Ureter (tissue), 1 donor: ENCODE measurements at regions not wholly inside any gene's neighbourhood (a gene's known extent, or its start where the extent isn't known, plus 50 kb on each side); places are given as distances from the start of the nearest gene placed in this dataset.
"Not testable (repeated sequence)": the region's sequence is repeated elsewhere in the genome, so short reads cannot be mapped to it uniquely, and the experiment has no call there.

ENCODE experiments used
- DNase-seq: peaks from one replicate; pipeline ENCODE4 v3.0.0-alpha.2; 2020; ENCODE audit warnings: low spot score
- donor health status: DM: yes; HTN: yes; CAD: no.

- no peak for DNase-seq
Observed at GRCh38 chr2:126050991-126051736, 604.8 kb upstream of the GYPC start.

DNA sequence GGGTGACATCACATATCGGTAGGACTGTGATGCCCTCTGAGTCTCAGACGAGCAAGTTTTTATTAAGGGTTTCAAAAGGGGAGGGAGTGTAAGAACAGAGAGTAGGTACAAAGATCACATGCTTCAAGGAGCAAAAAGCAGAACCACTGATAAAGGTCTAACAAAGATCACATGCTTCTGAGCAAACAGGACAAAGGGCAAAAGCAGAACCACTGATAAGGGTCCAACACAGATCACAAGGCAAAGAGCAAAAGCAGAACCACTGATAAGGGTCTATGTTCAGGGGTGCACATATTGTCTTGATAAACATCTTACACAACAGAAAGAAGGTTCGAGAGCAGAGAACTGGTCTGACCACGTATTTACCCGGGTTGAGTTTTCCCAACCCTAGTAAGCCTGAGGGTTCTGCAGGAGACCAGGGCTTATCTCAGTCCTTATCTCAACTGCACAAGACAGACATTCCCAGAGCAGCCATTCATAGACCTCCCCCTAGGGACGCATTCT, 604.2 kb upstream of the GYPC start:
- DNase-seq = not testable (repeated sequence)

GRCh38 chr2:126059379-126059778, 596.6 kb upstream of the GYPC start:
- no peak for DNase-seq

- no peak for DNase-seq
Observed at GRCh38 chr2:126085011-126085795, 570.8 kb upstream of the GYPC start.

- no peak for DNase-seq
Observed at GRCh38 chr2:126100962-126101361, 555.0 kb upstream of the GYPC start.

- no peak for DNase-seq
Observed at GRCh38 chr2:126106006-126106405, 550.0 kb upstream of the GYPC start.

GRCh38 chr2:126107883-126108282, 548.1 kb upstream of the GYPC start:
- no peak for DNase-seq

- DNase-seq = no peak
Observed at GRCh38 chr2:126115975-126116374, 540.0 kb upstream of the GYPC start.

- no peak for DNase-seq
Observed at GRCh38 chr2:126117886-126118285, 538.1 kb upstream of the GYPC start.

DNA sequence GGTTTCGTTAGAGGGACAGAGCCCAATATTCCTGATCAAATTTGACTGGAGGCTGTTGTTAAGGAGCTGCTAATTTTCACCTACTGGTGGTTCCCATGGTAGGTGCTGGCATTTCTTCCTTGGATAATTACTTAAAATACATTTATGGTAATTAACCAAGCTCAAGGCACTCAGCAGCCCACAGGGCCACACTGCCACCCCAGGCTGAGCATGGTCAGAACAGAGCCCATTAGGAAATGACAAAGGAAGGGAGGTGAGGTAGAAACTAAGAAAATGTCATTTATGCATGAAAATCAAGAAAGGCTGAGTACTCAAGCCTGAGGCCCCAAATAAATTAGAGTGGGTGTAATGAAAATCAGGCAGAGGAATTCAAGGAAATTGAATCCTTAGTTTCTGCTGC, 510.2 kb upstream of the GYPC start:
- no peak for DNase-seq

DNA sequence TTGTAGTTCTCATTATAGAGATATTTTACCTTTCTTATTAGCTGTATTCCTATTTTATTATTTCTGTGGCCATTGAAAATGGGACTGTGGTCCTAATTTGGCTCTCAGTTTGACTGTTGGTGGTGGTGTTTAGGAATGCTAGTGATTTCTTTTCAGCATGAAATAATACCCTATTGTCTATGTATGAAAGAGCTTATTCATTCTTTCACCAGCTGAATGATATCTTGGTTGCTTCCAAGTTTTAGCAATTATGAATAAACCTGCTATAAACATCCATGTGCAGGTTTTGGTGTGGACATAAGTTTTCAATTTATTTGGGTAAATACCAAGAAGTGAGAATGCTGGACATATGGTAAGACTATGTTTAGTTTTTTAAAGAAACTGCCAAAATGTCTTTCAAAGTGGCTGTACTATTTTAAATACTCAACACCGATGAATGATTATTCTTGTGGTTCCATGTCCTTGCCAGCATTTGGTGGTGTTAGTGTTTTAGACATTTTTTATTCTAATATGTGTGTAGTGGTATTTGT, 501.6 kb upstream of the GYPC start:
- no peak for DNase-seq

GRCh38 chr2:126160950-126161349, 495.0 kb upstream of the GYPC start:
- DNase-seq = not testable (repeated sequence)

- no peak for DNase-seq
Observed at GRCh38 chr2:126172631-126173184, 483.2 kb upstream of the GYPC start.

- no peak for DNase-seq
Observed at GRCh38 chr2:126175222-126175621, 480.7 kb upstream of the GYPC start.

- DNase-seq = no peak
Observed at GRCh38 chr2:126177479-126177878, 478.5 kb upstream of the GYPC start.

GRCh38 chr2:126187668-126188067, 468.3 kb upstream of the GYPC start:
- DNase-seq = no peak

GRCh38 chr2:126189527-126189926, 466.4 kb upstream of the GYPC start:
- DNase-seq = no peak

- DNase-seq = no peak
Observed at GRCh38 chr2:126200538-126200937, 455.4 kb upstream of the GYPC start.

- no peak for DNase-seq
Observed at GRCh38 chr2:126208266-126208665, 447.7 kb upstream of the GYPC start.

DNA sequence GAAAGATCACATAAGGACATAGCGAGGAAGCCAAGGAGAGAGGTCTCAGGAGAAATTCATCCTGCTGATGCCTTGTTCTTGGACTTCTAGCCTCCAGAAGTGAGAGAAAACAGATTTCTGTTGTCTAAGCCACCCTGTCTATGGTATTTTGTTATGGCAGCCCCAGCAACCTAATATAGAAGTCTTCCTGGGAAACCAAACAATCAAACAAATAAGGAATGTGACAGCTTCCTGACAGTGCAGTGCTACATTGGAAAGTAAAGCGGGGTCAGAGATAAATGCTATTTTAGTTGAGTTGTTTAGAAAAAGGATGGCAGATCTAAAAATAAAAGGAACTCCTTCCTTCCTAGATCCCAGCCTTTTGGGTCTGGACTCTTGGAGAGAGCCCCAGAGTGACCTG, 443.2 kb upstream of the GYPC start:
- DNase-seq = no peak

GRCh38 chr2:126219081-126219480, 436.9 kb upstream of the GYPC start:
- DNase-seq = no peak

DNA sequence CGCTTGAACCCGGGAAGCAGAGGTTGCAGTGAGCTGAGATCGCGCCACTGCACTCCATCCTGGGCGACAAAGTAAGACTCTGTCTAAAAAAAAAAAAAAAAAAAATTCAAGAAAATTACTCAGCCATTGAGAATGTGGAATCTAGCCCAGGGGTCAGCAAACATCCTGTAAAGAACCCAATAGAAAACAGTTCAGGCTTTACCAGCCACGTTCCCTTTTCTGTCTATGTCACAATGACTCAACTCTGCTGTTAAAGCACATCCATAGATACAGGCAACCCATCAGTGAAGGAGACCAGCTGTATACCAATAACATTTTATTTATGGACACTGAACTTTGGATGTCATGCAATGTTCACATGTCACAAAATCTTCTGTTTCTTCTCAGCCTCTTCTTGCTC, 435.6 kb upstream of the GYPC start:
- DNase-seq = no peak

GRCh38 chr2:126221506-126221905, 434.5 kb upstream of the GYPC start:
- no peak for DNase-seq
